ENCODE measurements at regions not wholly inside any gene's neighbourhood (a gene's known extent, or its start where the extent isn't known, plus 50 kb on each side); places are given as distances from the start of the nearest gene placed in this dataset.

GRCh38 chr3:82736696-82737277 lies 975.3 kb upstream of the GBE1 start:
- Histone ChIP-seq H3K36me3 (ENCODE audit: control insufficient read depth in 5 of 5, insufficient read depth in 5 of 5, low read length in 5 of 5) (no peaks in the 10 kb centered on the region), H3K4me3 (ENCODE audit: low read depth in 1 of 5, low read length in 5 of 5) (no peak overlapping the region), H3K9ac (ENCODE audit: low read length in 5 of 5) (no peak overlapping the region), H3K27ac (ENCODE audit: low read depth, low read length) (no peak overlapping the region), H3K27me3 (ENCODE audit: control insufficient read depth in 5 of 5, insufficient read depth in 4 of 5, low read length in 5 of 5) (no peaks in the 10 kb centered on the region), H3K4me1 (ENCODE audit: control insufficient read depth in 5 of 5, insufficient read depth in 5 of 5, low read length in 5 of 5) (no peaks in the 10 kb centered on the region), H3K9me3 (ENCODE audit: control insufficient read depth in 5 of 5, low read length in 5 of 5) (no peaks in the 10 kb centered on the region)

GRCh38 chr3:82715091-82715856 lies 953.8 kb upstream of the GBE1 start:
- Histone ChIP-seq H3K27ac (ENCODE audit: low read depth, low read length) (no peak overlapping the region), H3K4me3 (ENCODE audit: low read depth in 1 of 5, low read length in 5 of 5) (no peak overlapping the region), H3K9ac (ENCODE audit: low read length in 5 of 5) (no peak overlapping the region), H3K36me3 (ENCODE audit: control insufficient read depth in 5 of 5, insufficient read depth in 5 of 5, low read length in 5 of 5) (no peaks in the 10 kb centered on the region), H3K4me1 (ENCODE audit: control insufficient read depth in 5 of 5, insufficient read depth in 5 of 5, low read length in 5 of 5) (no peaks in the 10 kb centered on the region), H3K27me3 (ENCODE audit: control insufficient read depth in 5 of 5, insufficient read depth in 4 of 5, low read length in 5 of 5) (no peaks in the 10 kb centered on the region), H3K9me3 (ENCODE audit: control insufficient read depth in 5 of 5, low read length in 5 of 5) (peaks cover 0 to 2% (median 0%) of the 10 kb centered on the region in 5 donors)

- Histone ChIP-seq H3K27ac (ENCODE audit: low read depth, low read length) (no peak overlapping the region), H3K4me3 (ENCODE audit: low read depth in 1 of 5, low read length in 5 of 5) (no peak overlapping the region), H3K9ac (ENCODE audit: low read length in 5 of 5) (no peak overlapping the region), H3K27me3 (ENCODE audit: control insufficient read depth in 5 of 5, insufficient read depth in 4 of 5, low read length in 5 of 5) (no peaks in the 10 kb centered on the region), H3K4me1 (ENCODE audit: control insufficient read depth in 5 of 5, insufficient read depth in 5 of 5, low read length in 5 of 5) (no peaks in the 10 kb centered on the region), H3K36me3 (ENCODE audit: control insufficient read depth in 5 of 5, insufficient read depth in 5 of 5, low read length in 5 of 5) (no peaks in the 10 kb centered on the region), H3K9me3 (ENCODE audit: control insufficient read depth in 5 of 5, low read length in 5 of 5) (no peaks in the 10 kb centered on the region)
These were observed 945.6 kb upstream of the GBE1 start for GRCh38 chr3:82707035-82707434.

- Histone ChIP-seq H3K4me3 (ENCODE audit: low read depth in 1 of 5, low read length in 5 of 5) (no peak overlapping the region), H3K9me3 (ENCODE audit: control insufficient read depth in 5 of 5, low read length in 5 of 5) (no peaks in the 10 kb centered on the region), H3K9ac (ENCODE audit: low read length in 5 of 5) (no peak overlapping the region), H3K36me3 (ENCODE audit: control insufficient read depth in 5 of 5, insufficient read depth in 5 of 5, low read length in 5 of 5) (no peaks in the 10 kb centered on the region), H3K4me1 (ENCODE audit: control insufficient read depth in 5 of 5, insufficient read depth in 5 of 5, low read length in 5 of 5) (no peaks in the 10 kb centered on the region), H3K27ac (ENCODE audit: low read depth, low read length) (no peak overlapping the region), H3K27me3 (ENCODE audit: control insufficient read depth in 5 of 5, insufficient read depth in 4 of 5, low read length in 5 of 5) (no peaks in the 10 kb centered on the region)
These were observed 924.3 kb upstream of the GBE1 start for GRCh38 chr3:82685761-82686160.

GRCh38 chr3:82676356-82677026 lies 915.0 kb upstream of the GBE1 start:
- Histone ChIP-seq H3K9me3 (ENCODE audit: control insufficient read depth in 5 of 5, low read length in 5 of 5) (no peaks in the 10 kb centered on the region), H3K27ac (ENCODE audit: low read depth, low read length) (no peak overlapping the region)

GRCh38 chr3:82672966-82673365 lies 911.5 kb upstream of the GBE1 start:
- H3K27me3 ChIP-seq (ENCODE audit: control insufficient read depth in 5 of 5, insufficient read depth in 4 of 5, low read length in 5 of 5): no peaks in the 10 kb centered on the region
- H3K36me3 ChIP-seq (ENCODE audit: control insufficient read depth in 5 of 5, insufficient read depth in 5 of 5, low read length in 5 of 5): no peaks in the 10 kb centered on the region
- H3K9me3 ChIP-seq (ENCODE audit: control insufficient read depth in 5 of 5, low read length in 5 of 5): no peaks in the 10 kb centered on the region
- no peak overlapping the region for H3K4me3 ChIP-seq (ENCODE audit: low read depth in 1 of 5, low read length in 5 of 5)
- H3K9ac ChIP-seq (ENCODE audit: low read length in 5 of 5): no peak overlapping the region
- H3K27ac ChIP-seq (ENCODE audit: low read depth, low read length): no peak overlapping the region
- H3K4me1 ChIP-seq (ENCODE audit: control insufficient read depth in 5 of 5, insufficient read depth in 5 of 5, low read length in 5 of 5): no peaks in the 10 kb centered on the region

More at GRCh38 chr3:82676356-82677026, 915.0 kb upstream of the GBE1 start:
- Histone ChIP-seq H3K4me3 (ENCODE audit: low read depth in 1 of 5, low read length in 5 of 5) (no peak overlapping the region), H3K4me1 (ENCODE audit: control insufficient read depth in 5 of 5, insufficient read depth in 5 of 5, low read length in 5 of 5) (no peaks in the 10 kb centered on the region), H3K36me3 (ENCODE audit: control insufficient read depth in 5 of 5, insufficient read depth in 5 of 5, low read length in 5 of 5) (no peaks in the 10 kb centered on the region), H3K9ac (ENCODE audit: low read length in 5 of 5) (no peak overlapping the region), H3K27me3 (ENCODE audit: control insufficient read depth in 5 of 5, insufficient read depth in 4 of 5, low read length in 5 of 5) (no peaks in the 10 kb centered on the region)

GRCh38 chr3:82671466-82671865 lies 910.0 kb upstream of the GBE1 start:
- Histone ChIP-seq H3K27me3 (ENCODE audit: control insufficient read depth in 5 of 5, insufficient read depth in 4 of 5, low read length in 5 of 5) (no peaks in the 10 kb centered on the region), H3K9ac (ENCODE audit: low read length in 5 of 5) (no peak overlapping the region), H3K4me1 (ENCODE audit: control insufficient read depth in 5 of 5, insufficient read depth in 5 of 5, low read length in 5 of 5) (no peaks in the 10 kb centered on the region), H3K4me3 (ENCODE audit: low read depth in 1 of 5, low read length in 5 of 5) (no peak overlapping the region), H3K27ac (ENCODE audit: low read depth, low read length) (no peak overlapping the region), H3K9me3 (ENCODE audit: control insufficient read depth in 5 of 5, low read length in 5 of 5) (no peaks in the 10 kb centered on the region), H3K36me3 (ENCODE audit: control insufficient read depth in 5 of 5, insufficient read depth in 5 of 5, low read length in 5 of 5) (no peaks in the 10 kb centered on the region)

- H3K36me3 ChIP-seq (ENCODE audit: control insufficient read depth in 5 of 5, insufficient read depth in 5 of 5, low read length in 5 of 5): no peaks in the 10 kb centered on the region
- no peaks in the 10 kb centered on the region for H3K27me3 ChIP-seq (ENCODE audit: control insufficient read depth in 5 of 5, insufficient read depth in 4 of 5, low read length in 5 of 5)
- no peak overlapping the region for H3K27ac ChIP-seq (ENCODE audit: low read depth, low read length)
- H3K4me3 ChIP-seq (ENCODE audit: low read depth in 1 of 5, low read length in 5 of 5): no peak overlapping the region
- peaks cover 0 to 7% (median 5%) of the 10 kb centered on the region in 5 donors for H3K9me3 ChIP-seq (ENCODE audit: control insufficient read depth in 5 of 5, low read length in 5 of 5)
- no peak overlapping the region for H3K9ac ChIP-seq (ENCODE audit: low read length in 5 of 5)
- H3K4me1 ChIP-seq (ENCODE audit: control insufficient read depth in 5 of 5, insufficient read depth in 5 of 5, low read length in 5 of 5): no peaks in the 10 kb centered on the region
These were observed 893.3 kb upstream of the GBE1 start for GRCh38 chr3:82654708-82655107.

GRCh38 chr3:82643948-82644347 lies 882.5 kb upstream of the GBE1 start:
- Histone ChIP-seq H3K4me3 (ENCODE audit: low read depth in 1 of 5, low read length in 5 of 5) (no peak overlapping the region), H3K27me3 (ENCODE audit: control insufficient read depth in 5 of 5, insufficient read depth in 4 of 5, low read length in 5 of 5) (no peaks in the 10 kb centered on the region), H3K4me1 (ENCODE audit: control insufficient read depth in 5 of 5, insufficient read depth in 5 of 5, low read length in 5 of 5) (no peaks in the 10 kb centered on the region), H3K27ac (ENCODE audit: low read depth, low read length) (no peak overlapping the region), H3K9ac (ENCODE audit: low read length in 5 of 5) (no peak overlapping the region), H3K36me3 (ENCODE audit: control insufficient read depth in 5 of 5, insufficient read depth in 5 of 5, low read length in 5 of 5) (no peaks in the 10 kb centered on the region), H3K9me3 (ENCODE audit: control insufficient read depth in 5 of 5, low read length in 5 of 5) (peaks cover 0 to 9% (median 0%) of the 10 kb centered on the region in 5 donors)

GRCh38 chr3:82641701-82642100 lies 880.3 kb upstream of the GBE1 start:
- Histone ChIP-seq H3K4me1 (ENCODE audit: control insufficient read depth in 5 of 5, insufficient read depth in 5 of 5, low read length in 5 of 5) (no peaks in the 10 kb centered on the region), H3K36me3 (ENCODE audit: control insufficient read depth in 5 of 5, insufficient read depth in 5 of 5, low read length in 5 of 5) (no peaks in the 10 kb centered on the region), H3K9ac (ENCODE audit: low read length in 5 of 5) (no peak overlapping the region), H3K9me3 (ENCODE audit: control insufficient read depth in 5 of 5, low read length in 5 of 5) (peaks cover 0 to 9% (median 0%) of the 10 kb centered on the region in 5 donors), H3K27ac (ENCODE audit: low read depth, low read length) (no peak overlapping the region), H3K27me3 (ENCODE audit: control insufficient read depth in 5 of 5, insufficient read depth in 4 of 5, low read length in 5 of 5) (no peaks in the 10 kb centered on the region), H3K4me3 (ENCODE audit: low read depth in 1 of 5, low read length in 5 of 5) (no peak overlapping the region)

Measured in subcutaneous abdominal adipose tissue (tissue), 5 donors.